Loucy (cell line): ENCODE measurements at regions not wholly inside any gene's neighbourhood (a gene's known extent, or its start where the extent isn't known, plus 50 kb on each side); places are given as distances from the start of the nearest gene placed in this dataset.

ENCODE experiments used
- EZH2phosphoT487 ChIP-seq: fragments of 200-600 bp; IDR thresholded peaks from 2 replicates; pipeline ENCODE4 v1.6.1; 2018; ENCODE audit warnings: antibody characterized with exemption, mild to moderate bottlenecking, moderate library complexity, borderline replicate concordance
- TF ChIP-seq, protein P1 (sequence below): fragments of 200-600 bp; sonication (generic); conservative IDR thresholded peaks from 2 replicates; pipeline ENCODE4 v1.5.1; 2014; ENCODE audit warnings: mild to moderate bottlenecking, antibody characterized with exemption, low read length

DNA sequence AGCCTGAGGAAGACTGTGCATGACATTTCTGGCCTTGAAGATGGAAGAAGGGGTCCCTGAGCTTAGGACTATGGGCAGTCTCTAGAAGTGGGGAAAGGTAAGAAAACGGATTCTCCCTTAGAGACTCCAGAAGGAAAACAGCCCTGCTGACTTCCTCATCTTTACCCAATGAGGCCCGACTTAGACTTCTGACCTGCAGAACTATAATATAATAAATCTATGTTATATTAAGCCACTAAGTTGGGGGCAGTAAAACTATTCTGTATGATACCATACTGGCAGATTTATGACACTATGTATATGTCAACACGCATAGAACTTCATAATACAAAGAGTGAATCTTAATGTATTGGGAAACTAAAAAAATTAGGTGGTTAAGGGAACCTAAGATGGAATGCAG, 422.0 kb downstream of the PLK2 start:
- TF ChIP-seq, protein P1, sequence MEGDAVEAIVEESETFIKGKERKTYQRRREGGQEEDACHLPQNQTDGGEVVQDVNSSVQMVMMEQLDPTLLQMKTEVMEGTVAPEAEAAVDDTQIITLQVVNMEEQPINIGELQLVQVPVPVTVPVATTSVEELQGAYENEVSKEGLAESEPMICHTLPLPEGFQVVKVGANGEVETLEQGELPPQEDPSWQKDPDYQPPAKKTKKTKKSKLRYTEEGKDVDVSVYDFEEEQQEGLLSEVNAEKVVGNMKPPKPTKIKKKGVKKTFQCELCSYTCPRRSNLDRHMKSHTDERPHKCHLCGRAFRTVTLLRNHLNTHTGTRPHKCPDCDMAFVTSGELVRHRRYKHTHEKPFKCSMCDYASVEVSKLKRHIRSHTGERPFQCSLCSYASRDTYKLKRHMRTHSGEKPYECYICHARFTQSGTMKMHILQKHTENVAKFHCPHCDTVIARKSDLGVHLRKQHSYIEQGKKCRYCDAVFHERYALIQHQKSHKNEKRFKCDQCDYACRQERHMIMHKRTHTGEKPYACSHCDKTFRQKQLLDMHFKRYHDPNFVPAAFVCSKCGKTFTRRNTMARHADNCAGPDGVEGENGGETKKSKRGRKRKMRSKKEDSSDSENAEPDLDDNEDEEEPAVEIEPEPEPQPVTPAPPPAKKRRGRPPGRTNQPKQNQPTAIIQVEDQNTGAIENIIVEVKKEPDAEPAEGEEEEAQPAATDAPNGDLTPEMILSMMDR: no peak
- TF ChIP-seq EZH2phosphoT487: no peak
